ENCODE measurements at regions not wholly inside any gene's neighbourhood (a gene's known extent, or its start where the extent isn't known, plus 50 kb on each side); places are given as distances from the start of the nearest gene placed in this dataset.
"Not testable (repeated sequence)": the region's sequence is repeated elsewhere in the genome, so short reads cannot be mapped to it uniquely, and the experiment has no call there.

DNA sequence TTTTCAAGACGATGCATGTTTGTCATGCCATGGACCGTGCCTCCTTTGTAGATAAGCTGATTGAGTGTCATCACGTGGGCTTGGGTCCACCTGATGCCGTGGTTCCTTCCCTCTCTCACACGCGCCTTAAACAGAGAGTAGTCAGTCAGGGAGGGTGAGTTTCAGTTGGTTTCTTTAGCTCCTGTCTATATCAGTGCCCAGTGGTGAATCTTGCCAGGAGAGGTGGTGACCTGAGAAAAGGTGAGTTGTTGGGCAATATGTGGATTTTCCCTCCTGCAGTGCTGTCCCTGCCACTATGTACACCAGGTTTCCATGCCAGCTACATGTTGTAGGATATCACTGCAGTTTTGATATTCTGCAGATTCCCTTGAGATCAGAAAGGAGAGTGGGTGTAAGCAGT lies 129.7 kb downstream of the LAT start:
- H3K4me1 ChIP-seq, result no peaks in the 10 kb centered on the region
- no peaks in the 10 kb centered on the region for H3K36me3 ChIP-seq (replicated peaks)
- DNase-seq (ENCODE audit: low spot score in 2 of 2), result no peak
- in situ Hi-C loops (cut with MboI; ENCODE audit: low sequenced_read_pairs), result loop anchor here (25.0 kb wide), 2 partner anchors 102 to 923 kb away; partner anchors contain the start of gene TLCD3B
- no peak overlapping the region for H3K4me3 ChIP-seq
- no peaks in the 10 kb centered on the region for H3K9me3 ChIP-seq
- H3K27me3 ChIP-seq (ENCODE audit: low read depth), result no peaks in the 10 kb centered on the region

DNA sequence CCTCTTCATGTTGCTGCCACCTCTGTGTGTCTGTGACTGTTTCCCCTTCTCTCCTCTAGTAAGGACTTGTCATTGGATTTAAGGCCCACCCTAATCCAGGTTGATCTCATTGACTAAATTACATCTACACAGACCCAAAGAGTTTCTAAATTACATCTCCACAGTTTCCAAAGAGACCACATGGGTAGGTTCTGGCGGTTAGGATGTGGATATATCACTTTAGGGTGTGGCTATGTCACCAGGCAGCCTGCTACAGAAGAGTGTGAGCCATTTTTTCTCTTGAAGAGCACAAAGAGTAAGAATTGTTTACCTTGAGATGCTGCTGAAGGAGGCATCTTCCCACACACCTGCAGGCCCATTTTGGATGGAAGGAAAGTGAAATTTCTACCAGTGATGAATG lies 128.6 kb downstream of the LAT start:
- H3K27me3 ChIP-seq (ENCODE audit: low read depth); H3K4me1 ChIP-seq; H3K4me3 ChIP-seq; H3K9me3 ChIP-seq; H3K36me3 ChIP-seq (replicated peaks); DNase-seq (ENCODE audit: low spot score in 2 of 2): not testable (repeated sequence)
- in situ Hi-C loops (cut with MboI; ENCODE audit: low sequenced_read_pairs), result loop anchor here (25.0 kb wide), 2 partner anchors 101 to 924 kb away; partner anchors contain the start of gene TLCD3B

DNA sequence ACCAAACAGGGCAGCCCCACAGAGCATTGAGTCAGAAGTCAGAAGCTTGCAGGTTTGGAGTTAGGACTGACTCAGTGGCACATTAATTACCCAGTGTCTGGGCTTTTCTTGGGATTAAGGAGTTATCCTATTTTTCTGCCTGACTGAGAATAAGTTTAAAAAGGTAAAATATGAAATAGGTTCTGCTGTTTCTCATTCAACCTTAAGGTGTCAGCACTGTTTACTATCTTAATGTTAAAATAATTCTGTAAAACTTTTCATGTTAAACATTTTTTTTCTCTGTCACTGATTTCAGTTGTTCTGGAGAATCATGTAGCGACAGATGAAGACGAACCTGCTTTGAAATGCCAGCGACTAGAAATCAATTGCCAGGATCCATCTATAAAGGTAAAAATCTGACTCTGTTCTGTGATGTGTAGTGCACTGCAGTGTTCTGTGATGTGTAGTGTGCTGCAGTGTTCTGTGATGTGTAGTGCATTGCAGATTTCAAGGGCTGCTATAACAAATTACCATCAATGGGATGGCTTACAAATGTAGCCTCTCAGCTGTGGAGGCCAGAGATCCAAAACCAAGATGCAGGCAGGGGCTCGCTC lies 128.0 kb downstream of the LAT start:
- in situ Hi-C loops (cut with MboI; ENCODE audit: low sequenced_read_pairs), result loop anchor here (25.0 kb wide), 2 partner anchors 101 to 924 kb away; partner anchors contain the start of gene TLCD3B

DNA sequence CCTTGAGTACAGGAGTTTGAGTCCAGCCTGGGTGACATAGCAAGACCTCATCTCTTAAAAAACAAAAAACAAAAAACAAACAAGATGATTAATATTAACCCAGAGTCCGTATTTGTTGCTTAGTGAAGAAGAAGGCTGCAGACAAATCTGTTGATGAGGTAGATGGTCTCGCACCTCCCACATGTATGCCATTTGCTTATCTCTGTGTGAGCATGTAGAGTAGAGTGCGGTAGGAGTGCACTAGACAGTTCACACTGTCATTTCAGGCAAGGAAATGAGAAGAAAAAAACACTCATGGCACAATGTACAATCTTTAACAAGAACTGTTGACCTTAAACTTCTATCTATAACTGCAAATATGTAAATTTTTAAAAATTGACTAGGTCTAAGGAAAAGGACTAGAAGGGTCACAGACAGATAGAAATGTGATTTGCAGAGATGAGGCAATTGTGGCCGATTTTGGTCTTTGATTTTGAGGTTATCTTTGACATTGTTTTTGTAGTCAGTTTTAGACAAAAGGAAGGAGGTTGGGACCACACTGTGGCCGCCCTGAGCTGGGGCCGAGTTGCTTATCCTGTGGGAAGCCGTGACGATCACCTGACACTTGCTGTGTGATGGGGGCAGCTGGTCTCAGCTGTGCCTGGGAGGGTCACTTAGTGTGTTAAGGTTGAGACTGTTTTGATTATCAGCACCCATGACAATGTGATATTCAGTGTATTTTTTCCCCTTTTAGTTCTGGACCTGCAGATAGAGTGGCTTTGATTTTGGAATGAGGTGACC lies 127.2 kb downstream of the LAT start:
- not testable (repeated sequence) for H3K27me3 ChIP-seq (ENCODE audit: low read depth); H3K36me3 ChIP-seq (replicated peaks); DNase-seq (ENCODE audit: low spot score in 2 of 2); H3K4me1 ChIP-seq; H3K9me3 ChIP-seq; H3K4me3 ChIP-seq
- in situ Hi-C loops (cut with MboI; ENCODE audit: low sequenced_read_pairs), result loop anchor here (25.0 kb wide), 2 partner anchors 100 to 925 kb away; partner anchors contain the start of gene TLCD3B

More for the DNA sequence above, 128.0 kb downstream of the LAT start:
- H3K4me1 ChIP-seq, result no peaks in the 10 kb centered on the region
- no peaks in the 10 kb centered on the region for H3K9me3 ChIP-seq
- H3K27me3 ChIP-seq (ENCODE audit: low read depth), result no peaks in the 10 kb centered on the region
- DNase-seq (ENCODE audit: low spot score in 2 of 2), result no peak
- no peaks in the 10 kb centered on the region for H3K36me3 ChIP-seq (replicated peaks)
- no peak overlapping the region for H3K4me3 ChIP-seq

DNA sequence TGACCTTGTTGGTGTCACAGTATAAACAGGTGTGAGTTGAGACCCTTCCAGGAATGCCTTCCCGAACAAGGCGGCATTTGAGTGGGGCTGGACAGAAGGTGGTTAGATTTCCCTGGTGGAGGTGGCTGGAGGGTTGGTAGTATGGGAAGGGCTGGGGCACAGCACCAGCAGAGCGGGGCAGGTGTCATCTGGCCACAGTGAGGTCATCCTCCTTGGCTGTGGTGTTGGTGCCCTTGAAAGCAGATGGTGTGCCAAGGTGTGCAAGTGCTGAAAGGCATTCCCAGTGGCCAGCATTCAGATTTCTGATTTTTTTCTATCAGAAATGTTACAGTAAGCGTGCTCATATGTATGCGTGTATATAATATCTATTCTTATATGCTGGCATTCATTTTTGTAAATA lies 126.6 kb downstream of the LAT start:
- Histone ChIP-seq H3K36me3 (replicated peaks) (no peaks in the 10 kb centered on the region), H3K4me1 (no peaks in the 10 kb centered on the region), H3K4me3 (no peak overlapping the region), H3K27me3 (ENCODE audit: low read depth) (no peaks in the 10 kb centered on the region), H3K9me3 (no peaks in the 10 kb centered on the region)
- DNase-seq (ENCODE audit: low spot score in 2 of 2), result no peak
- in situ Hi-C loops (cut with MboI; ENCODE audit: low sequenced_read_pairs), result loop anchor here (25.0 kb wide), 2 partner anchors 99 to 926 kb away; partner anchors contain the start of gene TLCD3B

DNA sequence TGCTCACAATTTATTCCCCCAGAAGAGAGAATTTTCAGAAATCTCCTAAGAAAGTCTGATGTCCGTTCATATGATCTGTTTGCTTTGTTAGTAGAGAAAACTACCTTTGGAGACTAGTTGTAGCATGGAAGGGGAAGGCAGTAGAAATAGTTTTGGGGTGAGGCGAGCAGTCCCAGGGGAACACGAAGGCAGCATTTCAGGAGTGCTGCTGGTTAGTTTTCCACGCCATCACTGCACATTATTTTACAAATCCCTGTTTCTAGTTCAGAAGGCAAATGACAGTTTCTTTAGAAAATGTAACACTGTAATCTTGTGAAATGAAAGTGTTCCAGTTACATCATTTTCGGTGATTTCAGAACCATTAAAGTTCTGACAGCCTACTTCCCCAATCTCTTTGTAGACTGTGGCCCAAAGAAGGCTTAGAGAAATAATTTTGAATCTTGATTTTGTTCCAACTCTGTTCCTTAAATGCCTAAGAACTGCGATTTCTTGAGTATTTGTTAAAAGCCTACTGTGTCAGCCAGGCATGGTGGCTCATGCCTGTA lies 123.8 kb downstream of the LAT start:
- not testable (repeated sequence) for H3K36me3 ChIP-seq (replicated peaks); H3K4me3 ChIP-seq; H3K9me3 ChIP-seq; H3K27me3 ChIP-seq (ENCODE audit: low read depth); H3K4me1 ChIP-seq; DNase-seq (ENCODE audit: low spot score in 2 of 2)
- in situ Hi-C loops (cut with MboI; ENCODE audit: low sequenced_read_pairs), result loop anchor here (25.0 kb wide), 2 partner anchors 96 to 929 kb away; partner anchors contain the start of gene TLCD3B

DNA sequence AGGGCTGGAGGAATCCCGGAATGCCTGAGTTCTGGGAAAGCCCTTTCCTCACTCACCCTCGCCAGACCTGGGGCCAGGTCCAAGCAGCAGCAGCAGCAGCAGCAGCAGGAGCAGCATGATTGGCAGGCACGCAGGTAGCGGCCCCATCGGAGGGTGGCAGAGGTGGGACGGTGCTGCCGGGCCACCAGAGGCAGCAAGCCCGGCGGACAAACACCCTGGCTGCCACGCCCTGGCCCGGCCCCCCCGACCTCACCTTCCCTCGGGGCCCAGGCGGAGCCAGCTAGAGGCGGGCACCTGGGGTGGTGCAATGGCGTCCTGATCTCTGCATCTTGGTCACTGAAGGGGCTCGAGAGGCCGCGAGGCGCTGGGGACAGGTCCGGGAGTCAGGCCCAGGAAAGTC lies 122.4 kb downstream of the LAT start:
- Histone ChIP-seq H3K4me1 (no peaks in the 10 kb centered on the region), H3K9me3 (no peaks in the 10 kb centered on the region), H3K27me3 (ENCODE audit: low read depth) (no peaks in the 10 kb centered on the region), H3K4me3 (no peak overlapping the region), H3K36me3 (replicated peaks) (no peaks in the 10 kb centered on the region)
- DNase-seq (ENCODE audit: low spot score in 2 of 2), result no peak
- in situ Hi-C loops (cut with MboI; ENCODE audit: low sequenced_read_pairs), result loop anchor here (25.0 kb wide), 2 partner anchors 95 to 930 kb away; partner anchors contain the start of gene TLCD3B

DNA sequence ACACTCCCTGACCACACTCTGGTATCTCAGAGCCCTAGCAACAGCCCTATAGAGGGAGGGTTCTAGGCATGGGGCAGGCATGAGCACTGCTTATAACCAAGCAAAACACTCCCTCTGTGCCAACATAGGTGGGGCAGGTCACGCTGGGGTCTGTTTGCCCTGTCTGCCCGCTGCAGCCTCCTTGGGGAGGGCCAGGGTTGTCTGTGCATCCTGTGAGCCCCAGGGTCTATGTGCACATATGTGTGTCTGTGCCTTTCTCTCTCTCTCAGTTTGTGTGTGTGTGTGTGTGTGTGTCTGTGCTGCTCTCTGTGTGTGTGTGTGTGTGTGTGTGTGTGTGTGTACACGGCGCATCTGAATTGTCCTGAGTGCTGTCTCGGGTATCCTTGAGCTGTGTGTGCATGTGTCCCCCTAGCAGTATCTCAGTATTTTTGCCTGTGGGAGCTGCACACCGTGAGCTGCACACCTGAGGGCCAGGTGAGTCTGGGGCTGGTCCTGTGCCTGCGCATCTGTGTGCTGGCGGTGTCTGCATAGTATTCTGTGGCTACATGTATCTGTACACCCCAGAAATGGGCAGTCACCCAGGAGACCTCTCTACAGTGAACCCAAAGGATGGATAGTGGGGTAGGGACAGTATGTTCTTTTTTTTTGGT lies 121.5 kb downstream of the LAT start:
- H3K27me3 ChIP-seq (ENCODE audit: low read depth); DNase-seq (ENCODE audit: low spot score in 2 of 2); H3K36me3 ChIP-seq (replicated peaks); H3K4me1 ChIP-seq; H3K4me3 ChIP-seq; H3K9me3 ChIP-seq: not testable (repeated sequence)
- in situ Hi-C loops (cut with MboI; ENCODE audit: low sequenced_read_pairs), result loop anchor here (25.0 kb wide), 2 partner anchors 94 to 931 kb away; partner anchors contain the start of gene TLCD3B

DNA sequence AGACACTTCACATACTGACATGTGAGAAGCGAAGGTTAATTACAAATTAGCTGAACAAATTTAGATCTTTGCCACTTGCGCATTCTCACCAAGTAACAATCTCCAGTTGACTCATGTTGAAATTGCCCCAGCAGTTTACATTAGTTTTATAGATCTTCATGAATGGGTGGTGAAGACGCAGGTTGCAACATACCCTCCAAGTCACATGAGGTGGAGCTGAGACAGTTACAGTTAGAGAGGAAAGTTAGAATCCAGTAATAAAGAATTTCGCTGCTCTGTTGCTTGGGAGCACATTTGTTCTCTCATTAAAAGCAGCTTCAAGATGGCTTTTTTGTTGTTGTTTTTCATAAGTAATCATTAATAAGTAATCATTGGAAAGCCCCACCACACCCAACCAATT lies 119.7 kb downstream of the LAT start:
- in situ Hi-C loops (cut with MboI; ENCODE audit: low sequenced_read_pairs), result loop anchor here (25.0 kb wide), 2 partner anchors 92 to 933 kb away; partner anchors contain the start of gene TLCD3B
- H3K9me3 ChIP-seq; H3K4me1 ChIP-seq; H3K36me3 ChIP-seq (replicated peaks); H3K4me3 ChIP-seq; DNase-seq (ENCODE audit: low spot score in 2 of 2); H3K27me3 ChIP-seq (ENCODE audit: low read depth): not testable (repeated sequence)

DNA sequence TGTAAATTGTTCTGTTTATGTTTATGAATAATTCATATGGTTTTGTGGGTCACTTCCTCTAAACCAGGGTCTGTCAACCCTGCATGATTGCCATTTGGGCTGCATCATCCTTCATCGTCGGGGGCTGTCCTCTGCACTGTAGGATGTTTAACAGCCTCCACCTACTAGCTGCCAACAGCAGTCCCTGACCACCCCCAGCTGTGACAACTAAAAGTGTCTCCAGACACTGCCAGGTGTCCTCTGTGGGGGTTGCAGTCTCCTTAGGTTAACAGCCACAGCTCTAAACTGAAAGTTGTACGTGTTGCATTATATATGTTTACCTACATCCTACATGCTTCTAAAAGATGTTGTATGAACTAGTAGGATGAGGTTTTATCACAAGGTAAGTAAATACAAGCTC lies 113.1 kb downstream of the LAT start:
- H3K27me3 ChIP-seq (ENCODE audit: low read depth); H3K36me3 ChIP-seq (replicated peaks); H3K4me3 ChIP-seq; DNase-seq (ENCODE audit: low spot score in 2 of 2); in situ Hi-C loops (cut with MboI; ENCODE audit: low sequenced_read_pairs); H3K4me1 ChIP-seq; H3K9me3 ChIP-seq: not testable (repeated sequence)

DNA sequence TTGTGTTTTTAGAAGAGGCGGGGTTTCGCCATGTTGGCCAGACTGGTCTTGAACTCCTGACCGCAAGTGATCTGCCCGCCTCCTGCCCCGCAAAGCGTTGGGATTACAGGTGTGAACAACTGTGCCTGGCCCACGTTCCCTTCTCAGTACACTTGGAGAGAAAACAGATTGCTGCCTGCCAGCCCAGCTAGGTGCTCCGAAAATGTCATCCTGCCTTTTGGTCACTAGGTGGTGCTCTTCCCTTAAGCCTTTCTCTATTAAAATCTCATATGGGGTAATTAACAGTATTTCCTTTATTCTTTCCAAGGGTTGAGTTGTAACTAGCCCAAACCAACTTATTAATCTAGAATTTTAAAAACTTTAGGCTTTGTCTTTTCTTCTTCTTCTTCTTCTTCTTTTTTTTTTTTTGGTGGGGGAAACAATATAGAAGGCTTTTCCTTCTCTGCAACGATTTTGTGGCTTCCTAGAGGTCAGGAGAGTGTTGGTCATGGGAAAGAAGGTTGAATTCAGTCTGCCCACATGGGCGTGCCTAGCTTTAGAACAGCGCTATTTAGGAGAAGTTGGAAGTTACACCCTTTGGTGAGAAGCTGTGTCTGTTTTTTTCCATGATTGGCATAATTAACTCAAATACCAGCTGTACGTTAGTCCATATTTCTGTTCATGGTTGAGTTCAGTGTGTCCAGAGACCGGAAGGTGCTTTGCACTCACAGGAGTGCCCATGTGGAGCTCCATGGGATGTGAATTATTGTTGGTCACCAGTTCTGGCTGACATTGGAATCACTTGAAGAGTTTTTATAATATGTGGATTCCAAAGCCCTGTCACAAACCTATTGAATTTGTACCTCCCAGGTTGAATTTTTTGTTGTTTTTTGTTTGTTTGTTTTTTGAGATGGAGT lies 110.1 kb downstream of the LAT start:
- DNase-seq (ENCODE audit: low spot score in 2 of 2); H3K36me3 ChIP-seq (replicated peaks); H3K4me1 ChIP-seq; H3K27me3 ChIP-seq (ENCODE audit: low read depth); H3K9me3 ChIP-seq; in situ Hi-C loops (cut with MboI; ENCODE audit: low sequenced_read_pairs); H3K4me3 ChIP-seq: not testable (repeated sequence)

DNA sequence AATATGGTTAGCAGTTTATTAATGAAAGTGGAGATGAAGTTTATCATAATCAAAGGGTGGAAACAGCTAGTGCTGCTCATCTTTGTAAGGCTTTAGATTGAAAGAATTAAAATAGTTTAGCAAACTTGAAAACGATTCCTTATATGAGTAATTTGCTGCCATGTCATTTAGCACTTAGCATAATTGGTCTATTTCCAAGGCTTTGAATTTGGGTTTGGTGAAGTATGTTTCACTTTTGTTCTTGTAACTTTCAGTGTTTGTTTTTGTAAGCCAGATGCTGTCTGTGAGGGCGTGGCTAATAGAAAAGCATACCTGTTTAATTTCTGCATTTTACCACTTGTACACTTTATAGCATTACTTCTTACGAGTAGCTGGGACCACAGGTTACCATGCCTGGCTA lies 109.5 kb downstream of the LAT start:
- H3K36me3 ChIP-seq (replicated peaks); in situ Hi-C loops (cut with MboI; ENCODE audit: low sequenced_read_pairs); H3K9me3 ChIP-seq; DNase-seq (ENCODE audit: low spot score in 2 of 2); H3K4me3 ChIP-seq; H3K27me3 ChIP-seq (ENCODE audit: low read depth); H3K4me1 ChIP-seq: not testable (repeated sequence)

DNA sequence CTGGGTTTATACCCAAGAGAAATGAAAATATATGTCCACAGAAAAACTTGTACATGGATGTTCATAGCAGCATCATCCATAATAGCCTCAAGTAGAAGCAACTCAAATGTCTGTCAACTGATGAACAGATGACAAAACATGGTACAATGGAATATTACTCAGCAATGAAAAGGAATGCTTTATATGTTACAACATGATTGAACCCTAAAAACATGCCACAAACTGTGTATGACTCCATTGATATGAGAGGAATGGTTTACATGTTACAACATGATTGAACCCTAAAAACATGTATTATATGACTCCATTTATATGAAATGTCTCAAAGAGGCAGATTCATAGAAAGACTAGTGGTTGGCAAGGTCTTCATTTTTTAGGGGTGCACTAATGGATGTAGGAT lies 104.8 kb downstream of the LAT start:
- H3K9me3 ChIP-seq; H3K4me1 ChIP-seq; H3K27me3 ChIP-seq (ENCODE audit: low read depth); in situ Hi-C loops (cut with MboI; ENCODE audit: low sequenced_read_pairs); H3K4me3 ChIP-seq; DNase-seq (ENCODE audit: low spot score in 2 of 2); H3K36me3 ChIP-seq (replicated peaks): not testable (repeated sequence)
